ENCODE measurements at regions not wholly inside any gene's neighbourhood (a gene's known extent, or its start where the extent isn't known, plus 50 kb on each side); places are given as distances from the start of the nearest gene placed in this dataset.

- no peak overlapping the region for H2BK20ac ChIP-seq (ENCODE audit: low read depth, low read length, poor library complexity, severe bottlenecking)
- no peak overlapping the region for H3K18ac ChIP-seq (ENCODE audit: insufficient read length, low read depth, low read length)
- Mint-ChIP-seq H3K9me3 (no peaks in the 10 kb centered on the region), H3K4me1 (peaks cover 70 to 80% of the 10 kb centered on the region in 2 experiments), H3K27ac (peak overlapping the region; percentile 7 to 94 (median 83); a peak in 5 of 7 replicates), H3K27me3 (ENCODE audit: low read depth) (no peaks in the 10 kb centered on the region; the same call in 1 of the 2 replicates), H3K36me3 (ENCODE audit: insufficient read depth in 1 of 3, low read depth in 3 of 3) (no peaks in the 10 kb centered on the region; a peak in 1 of 7 replicates), H3K4me3 (peak overlapping the region in 1 of 2 experiments; percentile 26; a peak in 1 of 5 replicates)
- no peak overlapping the region for H4K91ac ChIP-seq (ENCODE audit: insufficient read length, low read depth, low read length)
- H4K5ac ChIP-seq (ENCODE audit: insufficient read length, low read depth, low read length): no peak overlapping the region
- no peak overlapping the region for H3T11ph ChIP-seq (ENCODE audit: low read length)
- no peaks in the 10 kb centered on the region for H3K79me1 ChIP-seq (ENCODE audit: insufficient read depth, low read depth, low read length, poor library complexity, severe bottlenecking)
- no peak overlapping the region for H4K8ac ChIP-seq (replicated peaks; ENCODE audit: insufficient read length, low read depth, low read length)
- H3K56ac ChIP-seq (ENCODE audit: insufficient read length, low read depth, low read length): no peak overlapping the region
- H3K27me3 ChIP-seq (ENCODE audit: insufficient read depth, low read length): no peaks in the 10 kb centered on the region
- no peaks in the 10 kb centered on the region for H4K20me1 ChIP-seq (ENCODE audit: control insufficient read depth, insufficient read depth, insufficient read length)
- no peak for TF ChIP-seq CTCF (conservative IDR thresholded peaks at IDR 0.05)
- no peak overlapping the region for H2BK15ac ChIP-seq (ENCODE audit: low read depth, low read length)
- no peak for DNase-seq
- H3K9me3 ChIP-seq (ENCODE audit: control insufficient read depth, low read depth, low read length): no peaks in the 10 kb centered on the region
- no peak overlapping the region for H3K27ac ChIP-seq (ENCODE audit: insufficient read length, low read depth, low read length)
- peaks cover 10% of the 10 kb centered on the region; the same call in 1 of the 2 replicates for H3K4me1 ChIP-seq (ENCODE audit: insufficient read depth, low read length)
- H3K9ac ChIP-seq (ENCODE audit: extremely low read depth, insufficient read length, low read length): no peak overlapping the region
- H2BK5ac ChIP-seq (ENCODE audit: insufficient read length, low read length): no peak overlapping the region
- H3K79me2 ChIP-seq (ENCODE audit: insufficient read depth, low read length): peaks cover 18% of the 10 kb centered on the region; the same call in 1 of the 2 replicates
- WGBS (ENCODE audit: extremely low coverage, insufficient read length, low lambda C conversion rate): no CpG with 5 or more reads among the region's 4 CpGs
- H2BK12ac ChIP-seq (ENCODE audit: insufficient read length, low read depth, low read length): no peak overlapping the region
- no peak overlapping the region for H3K4me2 ChIP-seq (ENCODE audit: insufficient read depth, insufficient read length, low read length)
- no peak overlapping the region for H2AK5ac ChIP-seq (ENCODE audit: insufficient read length, low read length)
- H3K4ac ChIP-seq (ENCODE audit: low read depth, low read length): no peak overlapping the region
- no peak overlapping the region for H2AFZ ChIP-seq (ENCODE audit: low read length)
- H3K23ac ChIP-seq (ENCODE audit: insufficient read length, low read depth, low read length): no peak overlapping the region
- H3K14ac ChIP-seq (ENCODE audit: insufficient read depth, low read length): no peak overlapping the region
- H3K23me2 ChIP-seq (ENCODE audit: insufficient read length, low read depth, low read length, poor library complexity, severe bottlenecking): no peaks in the 10 kb centered on the region
- no peak overlapping the region for H2BK120ac ChIP-seq (ENCODE audit: low read depth, low read length, poor library complexity, severe bottlenecking)
Observed at GRCh38 chr6:56752534-56752933, 109.8 kb upstream of the DST start.
